K562 (cell line): ENCODE measurements at regions not wholly inside any gene's neighbourhood (a gene's known extent, or its start where the extent isn't known, plus 50 kb on each side); places are given as distances from the start of the nearest gene placed in this dataset.

ENCODE experiments used
- ATAC-seq: fragments of 200-7000 bp; cut with Tn5 transposase; 3 replicates; pipeline ENCODE4 v1.9.1; 2020; ENCODE audit warnings: moderate library complexity
- BruUV-seq: library from RNA; stranded (reverse); fragments of 400-500 nt; replicated peaks from 2 replicates; lab custom pipeline; 2021; lab: Mats Ljungman, UMichigan
- CTCF ChIA-PET: fragments of 300-600 bp; formaldehyde crosslinking; extraction: SDS; loops from one replicate; lab custom pipeline; 2021; ENCODE audit warnings: low intra/inter-chr PET ratio; lab: Yijun Ruan, JAX
- POLR2A ChIA-PET: fragments of 300-600, 350-650 bp; sonication (Branson Sonifier 250); formaldehyde crosslinking; extraction: SDS; loops from one replicate; lab custom pipeline; 2021; ENCODE audit warnings: antibody characterized with exemption, inconsistent platforms; lab: Yijun Ruan, JAX
- DNase-seq, 4 experiments: peaks; one replicate each; pipeline versions ENCODE4 v3.0.0 to v3.0.0-alpha.2; 2011 to 2018; ENCODE audit warnings: low spot score in 3 of 4, mixed read lengths in 3 of 4; ENCODE audit errors: extremely low read depth in 1 of 4
- FAIRE-seq: peaks from 2 replicates; lab custom pipeline; 2011; peaks lifted over from hg19 to GRCh38; lab: Jason Lieb, UNC
- H2AFZ ChIP-seq: 2 replicates; pipeline ENCODE4 v1.6.0; 2011; ENCODE audit warnings: low read depth, low read length, control low read depth, inconsistent platforms
- H3K27ac ChIP-seq: fragments of 200-600 bp; 3 replicates; pipeline ENCODE4 v1.8.0; 2011; ENCODE audit warnings: low read depth, mild to moderate bottlenecking, control low read depth, inconsistent platforms, low read length, moderate library complexity, mixed read lengths; ENCODE audit errors: extremely low read depth
- H3K27me3 ChIP-seq, 2 experiments: fragments of 300-600 bp in 1 of 2; 2 replicates in 1 of 2; 3 replicates in 1 of 2; pipeline versions ENCODE4 v1.6.0 to v1.8.0; 2011; ENCODE audit warnings: inconsistent platforms in 2 of 2, low read length in 2 of 2, mild to moderate bottlenecking in 1 of 2, mixed read lengths in 1 of 2, moderate library complexity in 1 of 2; ENCODE audit not compliant: control insufficient read depth in 2 of 2, insufficient read depth in 2 of 2
- H3K36me3 ChIP-seq: fragments of 300-600 bp; 3 replicates; pipeline ENCODE4 v1.8.0; 2011; ENCODE audit warnings: mild to moderate bottlenecking, low read length, inconsistent platforms; ENCODE audit not compliant: control insufficient read depth, insufficient read depth
- H3K4me1 ChIP-seq, 2 experiments: fragments of 200-600 bp in 1 of 2; replicated peaks in 1 of 2; 2 replicates in 1 of 2; 3 replicates in 1 of 2; pipeline versions ENCODE4 v1.5.1 to v1.8.0; 2011; ENCODE audit warnings: inconsistent platforms in 2 of 2, low read length in 2 of 2, mild to moderate bottlenecking in 1 of 2, mixed read lengths in 1 of 2, moderate library complexity in 1 of 2; ENCODE audit not compliant: control insufficient read depth in 2 of 2, insufficient read depth in 2 of 2
- H3K4me2 ChIP-seq: 2 replicates; pipeline ENCODE4 v1.6.1; 2011; ENCODE audit warnings: low read length, control low read depth, inconsistent platforms, mixed read lengths; ENCODE audit not compliant: insufficient read depth
- H3K4me3 ChIP-seq: fragments of 200-600 bp; sonication (generic), shearing (Covaris generic); 2 replicates; pipeline ENCODE4 v1.5.1; 2016; ENCODE audit warnings: control low read depth, inconsistent platforms
- H3K79me2 ChIP-seq: fragments of 200-600 bp; 3 replicates; pipeline ENCODE4 v1.8.0; 2011; ENCODE audit warnings: low read length, inconsistent platforms; ENCODE audit not compliant: control insufficient read depth, insufficient read depth
- H3K9ac ChIP-seq, 2 experiments: 2 replicates each; pipeline versions ENCODE4 v1.6.0 to v1.6.1; 2011; ENCODE audit warnings: low read depth in 2 of 2, low read length in 2 of 2, control low read depth in 1 of 2, inconsistent platforms in 1 of 2, mild to moderate bottlenecking in 1 of 2, mixed read lengths in 1 of 2; ENCODE audit not compliant: insufficient read depth in 1 of 2
- H3K9me1 ChIP-seq: one replicate; pipeline ENCODE4 v1.6.0; 2011; ENCODE audit warnings: inconsistent platforms, mild to moderate bottlenecking, low read length, moderate library complexity; ENCODE audit not compliant: control insufficient read depth, insufficient read depth
- H3K9me3 ChIP-seq: replicated peaks from 2 replicates; pipeline ENCODE4 v1.5.1; 2011; ENCODE audit warnings: low read depth, low read length, inconsistent platforms; ENCODE audit not compliant: control insufficient read depth, insufficient read depth
- H4K20me1 ChIP-seq: replicated peaks from 2 replicates; pipeline ENCODE4 v1.6.1; 2011; ENCODE audit warnings: low read length, inconsistent platforms, mixed read lengths; ENCODE audit not compliant: control insufficient read depth, insufficient read depth
- BMI1 ChIP-seq: fragments of 150-350 bp; IDR thresholded peaks from 2 replicates; pipeline ENCODE4 v1.6.1; 2014; ENCODE audit warnings: low read length
- CBFA2T3 ChIP-seq: fragments of 450-650 bp; IDR thresholded peaks from 2 replicates; pipeline ENCODE4 v1.6.1; 2017
- FOXK1 ChIP-seq: sonication (generic); formaldehyde crosslinking; IDR thresholded peaks from 2 replicates; pipeline ENCODE4 v1.8.0; 2022; ENCODE audit warnings: missing genetic modification reagents, mild to moderate bottlenecking, borderline replicate concordance
- HNRNPH1 ChIP-seq: fragments of 200-400 bp; formaldehyde crosslinking; optimal IDR thresholded peaks from 2 replicates; pipeline ENCODE3; 2017; ENCODE audit warnings: low read depth, mild to moderate bottlenecking, low read length, moderate library complexity
- POLR3A ChIP-seq: IDR thresholded peaks from 2 replicates; pipeline ENCODE4 v1.6.1; 2011; ENCODE audit warnings: borderline replicate concordance, mild to moderate bottlenecking, moderate library complexity; ENCODE audit not compliant: insufficient read length, insufficient read depth; ENCODE audit errors: extremely low read depth
- TFAM ChIP-seq: fragments of 250-450 bp; sonication (Bioruptor Pico); conservative IDR thresholded peaks from 2 replicates; pipeline ENCODE4 v1.5.0; 2021; ENCODE audit warnings: mild to moderate bottlenecking, moderate library complexity
- YBX1 ChIP-seq: fragments of 450-650 bp; IDR thresholded peaks from 2 replicates; pipeline ENCODE4 v1.7.1; 2016; ENCODE audit warnings: mild to moderate bottlenecking
- ZNF696 ChIP-seq: fragments of 250-450 bp; sonication (Bioruptor Pico); conservative IDR thresholded peaks from 2 replicates; pipeline ENCODE4 v1.4.0; 2020; ENCODE audit warnings: mild to moderate bottlenecking, moderate library complexity
- ZNF76 ChIP-seq: fragments of 250-450 bp; sonication (Bioruptor Pico); IDR thresholded peaks from 2 replicates; pipeline ENCODE4 v1.4.0; 2020; ENCODE audit warnings: mild to moderate bottlenecking, moderate library complexity, borderline replicate concordance
- WGBS: fragments of 100-300 bp; shearing (Covaris generic); methylation state at CpG from one replicate; pipeline ENCODE4 v1.1.6; 2016; ENCODE audit warnings: low coverage, mixed read lengths; ENCODE audit not compliant: insufficient coverage; ENCODE audit errors: missing lambda C conversion rate; 5-methylcytosine and 5-hydroxymethylcytosine counted together
- in situ Hi-C: fragments of 300-500 bp; cut with MboI; formaldehyde crosslinking; loops from 4 replicates; pipeline ENCODE4 v1.15.0; 2018; ENCODE audit warnings: inconsistent platforms, mixed read lengths
- intact Hi-C: fragments of 100-400 bp; cut with micrococcal nuclease; formaldehyde crosslinking; loops from 2 replicates; pipeline ENCODE4 v1.14.2; 2022

GRCh38 chr13:82675024-82675423 is 1207.2 kb downstream of the SLITRK1 start:
- Histone ChIP-seq H3K4me1 (no peaks in the 10 kb centered on the region), H3K9ac (no peak overlapping the region), H2AFZ (no peak overlapping the region), H3K9me1 (no peaks in the 10 kb centered on the region), H4K20me1 (no peaks in the 10 kb centered on the region), H3K27me3 (no peaks in the 10 kb centered on the region), H3K4me2 (no peak overlapping the region), H3K27ac (no peak overlapping the region), H3K79me2 (no peaks in the 10 kb centered on the region), H3K9me3 (no peaks in the 10 kb centered on the region), H3K4me3 (no peak overlapping the region), H3K36me3 (no peaks in the 10 kb centered on the region)
- in situ Hi-C loops: no loop called here
- intact Hi-C loops: no loop called here
- DNase-seq (no peak), FAIRE-seq (no peak), ATAC-seq (no peak)
- CTCF ChIA-PET: no interaction called here
- POLR2A ChIA-PET: interaction anchor here (0.7 kb wide), 1 partner anchor 707 kb away, joined by 3 read pairs; no protein-coding TSS in a partner anchor
- no TSS peak for BruUV-seq
- TF ChIP-seq ZNF696 (CRISPR knock-in tag): no peak
- TF ChIP-seq FOXK1 (CRISPR knock-in tag): no peak
- TF ChIP-seq TFAM (CRISPR knock-in tag): no peak
- no peak for TF ChIP-seq BMI1
- TF ChIP-seq ZNF76 (CRISPR knock-in tag): no peak
- TF ChIP-seq CBFA2T3: no peak
- no peak for TF ChIP-seq POLR3A
- TF ChIP-seq, all 486 proteins: peak for 0

GRCh38 chr13:82674546-82674945 is 1207.7 kb downstream of the SLITRK1 start:
- no TSS peak for BruUV-seq
- Histone ChIP-seq H3K9me3 (no peaks in the 10 kb centered on the region), H2AFZ (no peak overlapping the region), H4K20me1 (no peaks in the 10 kb centered on the region), H3K79me2 (no peaks in the 10 kb centered on the region), H3K36me3 (no peaks in the 10 kb centered on the region), H3K4me2 (no peak overlapping the region), H3K27me3 (no peaks in the 10 kb centered on the region)
- in situ Hi-C loops: no loop called here
- CTCF ChIA-PET: no interaction called here
- FAIRE-seq: no peak
- POLR2A ChIA-PET: interaction anchor here (0.7 kb wide), 1 partner anchor 706 kb away, joined by 3 read pairs; no protein-coding TSS in a partner anchor
- no peak for TF ChIP-seq HNRNPH1
- no peak for TF ChIP-seq YBX1
- TF ChIP-seq, all 486 proteins: peak for 0
- no peak overlapping the region for H3K27ac ChIP-seq
- no peak for DNase-seq
- H3K9ac ChIP-seq: no peak overlapping the region
- ATAC-seq: no peak
- H3K4me1 ChIP-seq: no peaks in the 10 kb centered on the region
- no peak overlapping the region for H3K4me3 ChIP-seq
- intact Hi-C loops: no loop called here
- H3K9me1 ChIP-seq: no peaks in the 10 kb centered on the region
- 0% methylated on average over 1 of the region's 1 CpG for WGBS
